Lower leg skin (tissue), 4 donors: ENCODE measurements at regions not wholly inside any gene's neighbourhood (a gene's known extent, or its start where the extent isn't known, plus 50 kb on each side); places are given as distances from the start of the nearest gene placed in this dataset.

Experiments
- DNase-seq, 2 donors: peaks; one replicate each; pipeline ENCODE4 v3.0.0-alpha.2; 2019; ENCODE audit warnings: low spot score in 2 of 2
- H3K4me3 ChIP-seq: fragments of 200-600 bp; sonication (generic); 2 replicates; pipeline ENCODE4 v1.5.1; 2017; ENCODE audit warnings: mild to moderate bottlenecking, low read depth; ENCODE audit not compliant: poor library complexity, severe bottlenecking
- POLR2A ChIP-seq, 2 donors: fragments of 450-650 bp; IDR thresholded peaks; one replicate each; pipeline ENCODE4 v1.6.1; 2016 to 2017; ENCODE audit warnings: antibody characterized with exemption in 2 of 2, mild to moderate bottlenecking in 1 of 2, moderate library complexity in 1 of 2
- WGBS, 2 donors: methylation state at CpG; one replicate each; pipeline ENCODE4 v1.1.5; 2018; 5-methylcytosine and 5-hydroxymethylcytosine counted together
- intact Hi-C: fragments of 100-400 bp; cut with DNase I; formaldehyde crosslinking; loops from one replicate; pipeline ENCODE4 v1.15.0; 2023; ENCODE audit warnings: low total_unique reads
- TF ChIP-seq, protein P1 (sequence below), 3 donors: fragments of 450-650 bp; IDR thresholded peaks; one replicate each; pipeline ENCODE4 v1.5.1; 2016; ENCODE audit warnings: antibody characterized with exemption in 3 of 3, mild to moderate bottlenecking in 3 of 3, moderate library complexity in 2 of 3

DNA sequence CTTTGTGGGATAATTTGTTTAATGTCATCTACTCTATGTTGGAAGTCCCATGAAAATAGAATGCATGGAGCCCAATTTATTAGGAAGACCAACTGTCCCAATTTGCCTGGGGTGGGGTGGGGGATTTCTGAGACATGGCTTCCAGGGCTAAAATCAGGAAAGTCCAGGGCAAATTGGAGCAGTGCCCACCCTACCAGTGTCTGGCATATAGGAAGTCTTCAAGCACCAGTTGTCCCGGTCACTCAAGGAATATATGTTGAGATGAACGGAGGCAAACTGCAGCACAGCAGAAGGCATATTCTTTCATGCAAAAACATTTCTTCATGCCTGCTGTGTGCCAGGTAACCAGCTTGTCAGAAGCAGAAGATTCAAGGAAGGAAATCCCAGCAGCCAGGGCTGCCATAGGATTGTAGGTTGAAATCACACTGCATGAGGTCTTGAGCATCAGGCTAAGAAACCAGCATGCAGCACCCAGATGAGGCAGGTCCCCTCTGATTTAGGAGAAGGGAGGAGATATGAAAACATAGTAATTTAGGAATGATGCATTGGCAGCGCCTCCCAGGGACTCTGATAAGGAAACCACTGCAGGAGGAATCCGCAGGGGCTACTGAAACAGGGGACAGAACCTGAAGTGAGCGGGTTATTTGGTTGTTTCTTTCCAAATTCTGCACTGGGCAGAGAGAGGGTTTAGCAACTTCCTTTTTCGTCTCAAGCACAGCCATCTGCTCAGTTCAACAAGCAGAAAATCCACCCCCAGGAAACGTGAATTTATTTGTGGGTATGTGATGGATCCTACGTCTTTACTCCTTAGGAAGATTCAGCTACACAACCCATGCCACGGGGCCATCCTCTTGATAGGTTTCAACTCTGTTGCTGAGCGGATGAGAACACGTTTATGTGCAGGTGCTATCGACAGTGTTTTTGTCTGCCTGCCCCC lies 112.6 kb upstream of the CPEB4 start:
- TF ChIP-seq, protein P1, sequence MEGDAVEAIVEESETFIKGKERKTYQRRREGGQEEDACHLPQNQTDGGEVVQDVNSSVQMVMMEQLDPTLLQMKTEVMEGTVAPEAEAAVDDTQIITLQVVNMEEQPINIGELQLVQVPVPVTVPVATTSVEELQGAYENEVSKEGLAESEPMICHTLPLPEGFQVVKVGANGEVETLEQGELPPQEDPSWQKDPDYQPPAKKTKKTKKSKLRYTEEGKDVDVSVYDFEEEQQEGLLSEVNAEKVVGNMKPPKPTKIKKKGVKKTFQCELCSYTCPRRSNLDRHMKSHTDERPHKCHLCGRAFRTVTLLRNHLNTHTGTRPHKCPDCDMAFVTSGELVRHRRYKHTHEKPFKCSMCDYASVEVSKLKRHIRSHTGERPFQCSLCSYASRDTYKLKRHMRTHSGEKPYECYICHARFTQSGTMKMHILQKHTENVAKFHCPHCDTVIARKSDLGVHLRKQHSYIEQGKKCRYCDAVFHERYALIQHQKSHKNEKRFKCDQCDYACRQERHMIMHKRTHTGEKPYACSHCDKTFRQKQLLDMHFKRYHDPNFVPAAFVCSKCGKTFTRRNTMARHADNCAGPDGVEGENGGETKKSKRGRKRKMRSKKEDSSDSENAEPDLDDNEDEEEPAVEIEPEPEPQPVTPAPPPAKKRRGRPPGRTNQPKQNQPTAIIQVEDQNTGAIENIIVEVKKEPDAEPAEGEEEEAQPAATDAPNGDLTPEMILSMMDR (IDR thresholded peaks at IDR 0.05): no peak
- TF ChIP-seq POLR2A (IDR thresholded peaks at IDR 0.05): no peak
- DNase-seq: no peak
- WGBS, 2 donors: 80 to 84% methylated on average over 12 of the region's 12 CpGs
- intact Hi-C loops: no loop called here
- H3K4me3 ChIP-seq: no peak overlapping the region

DNA sequence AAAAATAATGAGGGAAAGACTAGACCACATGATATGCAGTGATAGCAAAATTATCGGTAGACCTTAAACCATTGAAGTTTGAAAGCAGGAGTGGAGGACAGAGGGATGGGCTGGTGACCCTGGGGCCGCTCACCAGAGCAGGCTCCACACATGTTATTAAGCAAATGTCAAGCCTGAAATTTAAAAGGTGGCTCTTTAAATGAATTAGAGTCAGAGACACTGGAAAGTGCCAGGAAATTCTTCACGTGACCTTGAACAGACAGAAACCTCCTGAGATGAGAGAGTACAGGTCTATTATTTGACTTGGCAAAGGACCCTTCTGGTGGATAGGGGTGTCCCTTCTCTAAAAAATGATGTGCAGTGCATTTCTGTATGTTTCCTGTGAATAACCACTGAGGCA lies 111.0 kb upstream of the CPEB4 start:
- no peak for TF ChIP-seq POLR2A (IDR thresholded peaks at IDR 0.05)
- TF ChIP-seq, protein P1 (IDR thresholded peaks at IDR 0.05): no peak
- no peak for DNase-seq
- no peak overlapping the region for H3K4me3 ChIP-seq
- intact Hi-C loops: no loop called here
- 74 to 87% methylated on average over 3 of the region's 3 CpGs for WGBS, 2 donors

DNA sequence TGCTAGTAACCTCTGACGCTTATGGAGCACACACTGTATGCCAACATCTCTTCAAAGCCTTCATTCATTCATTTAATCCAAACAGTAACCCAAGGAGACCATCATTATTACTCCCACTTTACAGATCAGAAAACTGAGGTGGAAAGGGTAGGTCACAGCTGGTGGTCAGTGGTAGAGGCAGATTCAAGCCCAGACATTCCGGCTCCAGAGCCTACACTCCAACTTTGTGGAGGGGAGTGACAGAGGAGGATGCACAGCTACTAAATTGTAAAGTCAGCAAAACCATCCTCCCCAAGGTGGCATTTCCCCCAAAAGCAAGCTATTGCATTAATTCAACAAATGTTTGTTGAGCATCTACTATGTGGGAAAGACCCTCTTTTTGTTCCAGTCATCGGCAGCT lies 110.5 kb upstream of the CPEB4 start:
- intact Hi-C loops: no loop called here
- H3K4me3 ChIP-seq: no peak overlapping the region
- WGBS, 2 donors: 87% methylated on average over 3 of the region's 3 CpGs
- DNase-seq: no peak
- no peak for TF ChIP-seq POLR2A (IDR thresholded peaks at IDR 0.05)
- TF ChIP-seq, protein P1 (IDR thresholded peaks at IDR 0.05): no peak

DNA sequence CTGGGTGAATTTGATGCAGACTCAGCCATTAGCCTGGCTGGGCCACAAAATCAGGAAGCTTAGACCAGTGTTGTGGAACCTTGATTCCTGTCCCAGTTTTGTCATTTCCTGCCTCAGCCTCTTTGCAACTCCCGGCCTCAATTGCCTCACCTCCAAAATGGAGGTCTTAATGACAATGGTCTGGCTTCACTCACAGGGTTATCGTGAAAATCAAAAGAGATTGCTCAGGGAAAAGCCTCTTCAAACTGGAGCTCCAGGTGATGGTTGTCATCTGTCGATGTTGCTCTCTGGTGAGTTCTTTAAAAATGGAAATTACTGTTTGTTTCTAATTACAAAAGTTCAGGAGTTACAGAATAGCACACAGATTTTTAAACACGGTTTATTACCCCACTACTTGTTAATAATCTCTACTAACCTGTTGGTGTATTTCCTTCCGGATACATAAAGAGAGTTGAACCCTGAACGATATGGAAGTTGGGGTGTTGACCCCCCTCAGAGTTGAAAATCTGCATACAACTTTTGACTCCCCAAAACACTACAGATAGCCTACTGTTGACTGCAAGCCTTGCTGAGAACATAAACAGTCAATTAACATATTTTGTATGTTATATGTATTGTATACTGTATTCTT lies 109.9 kb upstream of the CPEB4 start:
- intact Hi-C loops: no loop called here
- 75 to 78% methylated on average over 6 of the region's 6 CpGs for WGBS, 2 donors
- DNase-seq: no peak
- TF ChIP-seq POLR2A (IDR thresholded peaks at IDR 0.05): no peak
- TF ChIP-seq, protein P1 (IDR thresholded peaks at IDR 0.05): no peak
- H3K4me3 ChIP-seq: no peak overlapping the region

DNA sequence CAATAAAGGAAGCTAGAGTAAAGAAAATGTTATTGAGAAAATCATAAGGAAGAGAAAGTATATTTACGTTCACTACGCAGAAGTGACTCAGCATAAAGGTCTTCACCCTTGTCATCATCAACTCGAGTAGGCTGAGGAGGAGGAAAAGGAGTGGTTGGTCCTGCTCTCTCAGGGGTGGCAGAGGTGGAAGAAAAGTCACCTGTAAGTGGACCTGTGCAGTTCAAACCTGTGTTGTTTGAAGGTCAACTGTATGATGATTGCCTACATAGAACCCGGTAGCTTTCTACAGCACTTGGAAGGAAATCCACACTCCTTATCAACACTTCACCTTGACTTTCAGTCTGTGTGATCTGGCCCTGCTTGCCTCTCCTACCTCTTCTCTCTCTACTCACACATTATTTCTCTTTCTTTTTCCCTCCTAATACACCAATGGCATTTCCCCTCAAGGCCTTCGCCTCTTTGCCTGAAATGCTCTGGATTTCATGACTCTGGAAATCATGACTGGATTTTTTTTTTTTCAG lies 109.3 kb upstream of the CPEB4 start:
- DNase-seq: no peak
- intact Hi-C loops: no loop called here
- 70 to 73% methylated on average over 5 of the region's 5 CpGs for WGBS, 2 donors
- no peak overlapping the region for H3K4me3 ChIP-seq
- TF ChIP-seq POLR2A (IDR thresholded peaks at IDR 0.05): no peak
- TF ChIP-seq, protein P1 (IDR thresholded peaks at IDR 0.05): no peak
